ENCODE measurements at regions not wholly inside any gene's neighbourhood (a gene's known extent, or its start where the extent isn't known, plus 50 kb on each side); places are given as distances from the start of the nearest gene placed in this dataset.
"Not testable (repeated sequence)": the region's sequence is repeated elsewhere in the genome, so short reads cannot be mapped to it uniquely, and the experiment has no call there.

DNA sequence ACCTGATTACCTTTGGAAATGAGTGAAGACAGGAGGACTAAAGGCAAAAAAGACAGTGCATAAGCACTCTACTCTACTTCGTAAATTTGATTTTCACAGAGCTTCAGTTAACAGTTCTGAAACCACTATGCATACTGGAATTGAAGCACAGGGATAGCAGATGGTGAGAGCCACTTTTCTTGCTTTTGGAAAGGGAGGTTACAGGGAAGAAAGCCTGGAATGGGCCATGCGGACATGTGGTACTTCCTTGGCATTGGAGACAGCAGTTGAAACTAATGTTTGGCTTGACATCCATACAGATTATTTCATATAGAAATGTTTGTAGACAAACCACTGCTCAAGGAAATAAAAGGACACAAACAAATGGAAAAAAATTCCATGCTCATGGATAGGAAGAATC, 585.6 kb upstream of the RAB6C start:
- no peak for DNase-seq (ENCODE audit: extremely low spot score)
- Histone ChIP-seq H3K4me1 (ENCODE audit: insufficient read depth) (no peaks in the 10 kb centered on the region), H3K4me3 (ENCODE audit: low read depth, low read length) (no peak overlapping the region), H3K27ac (ENCODE audit: low read depth) (no peak overlapping the region), H3K36me3 (ENCODE audit: insufficient read depth) (no peaks in the 10 kb centered on the region)
- WGBS: 90% methylated on average over 2 of the region's 2 CpGs

DNA sequence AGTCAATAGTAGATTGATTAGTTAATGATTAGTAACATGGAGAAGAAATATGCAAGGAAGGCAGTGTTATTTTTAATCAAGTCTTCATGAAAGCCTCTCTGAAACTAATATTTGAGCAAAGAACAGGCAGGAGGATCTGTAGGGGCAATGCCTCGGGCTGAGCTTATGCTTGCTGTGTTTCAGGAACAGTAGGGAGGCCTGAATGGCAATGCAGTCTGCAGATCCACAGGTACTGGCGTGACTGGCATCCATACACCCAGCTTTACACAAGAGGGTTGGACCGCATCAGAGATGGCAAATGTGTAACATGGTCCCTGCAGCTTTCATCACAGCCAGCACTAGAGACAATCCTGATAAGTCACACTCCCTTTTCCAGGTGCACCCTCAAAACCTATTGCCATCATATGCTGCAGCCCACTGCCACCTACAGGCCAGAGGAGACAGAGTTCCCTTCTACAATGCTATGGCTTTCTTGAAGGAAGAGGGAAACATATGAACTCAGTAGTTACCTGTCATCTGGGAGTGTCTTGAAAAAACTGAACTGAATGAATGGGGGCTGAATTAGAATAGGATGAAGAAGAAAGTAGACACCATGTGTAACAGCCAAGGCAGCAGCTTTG, 582.4 kb upstream of the RAB6C start:
- Histone ChIP-seq H3K4me3 (ENCODE audit: low read depth, low read length) (no peak overlapping the region), H3K4me1 (ENCODE audit: insufficient read depth) (no peaks in the 10 kb centered on the region), H3K27ac (ENCODE audit: low read depth) (no peak overlapping the region), H3K36me3 (ENCODE audit: insufficient read depth) (no peaks in the 10 kb centered on the region)
- no peak for DNase-seq (ENCODE audit: extremely low spot score)
- 74% methylated on average over 3 of the region's 3 CpGs for WGBS

DNA sequence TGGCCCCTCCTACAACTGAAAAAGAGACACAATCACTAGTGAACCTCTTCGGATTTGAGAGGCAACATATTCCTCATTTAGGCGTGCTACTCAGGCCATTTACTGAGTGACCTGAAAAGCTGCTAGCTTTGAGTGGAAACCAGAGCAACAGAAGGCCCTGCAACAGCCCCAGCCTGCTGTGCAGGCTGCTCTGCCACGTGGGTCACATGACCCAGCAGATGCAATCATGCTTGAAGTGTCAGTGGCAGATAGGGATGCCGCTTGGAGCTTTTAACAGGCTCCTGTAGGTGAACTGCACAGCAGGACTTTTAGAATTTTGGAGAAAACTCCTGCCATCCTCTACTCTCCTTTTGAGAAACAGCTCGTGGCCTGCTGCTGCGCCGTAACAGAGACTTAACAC, 578.6 kb upstream of the RAB6C start:
- Histone ChIP-seq H3K36me3 (ENCODE audit: insufficient read depth) (no peaks in the 10 kb centered on the region), H3K27ac (ENCODE audit: low read depth) (no peak overlapping the region), H3K4me1 (ENCODE audit: insufficient read depth) (no peaks in the 10 kb centered on the region), H3K4me3 (ENCODE audit: low read depth, low read length) (no peak overlapping the region)
- 59% methylated on average over 7 of the region's 7 CpGs for WGBS
- DNase-seq (ENCODE audit: extremely low spot score): no peak

DNA sequence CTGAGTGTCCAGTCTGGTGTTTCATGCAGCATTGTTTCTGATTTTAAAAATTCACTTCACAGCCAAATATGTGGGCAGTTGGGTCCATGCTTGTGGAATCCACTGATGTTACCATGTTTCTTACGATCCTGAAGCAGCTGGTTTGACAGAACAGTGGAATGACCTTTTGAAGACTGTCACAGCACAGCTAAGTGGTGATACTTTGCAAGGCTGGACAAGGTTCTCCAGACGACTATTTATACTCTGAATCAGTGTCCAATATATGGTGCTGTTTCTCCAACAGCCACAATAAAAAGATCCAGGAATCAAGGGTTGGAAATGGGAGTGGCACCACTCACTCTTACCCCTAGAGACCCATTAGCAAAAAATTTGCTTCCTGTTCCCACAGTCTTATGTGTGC, 577.4 kb upstream of the RAB6C start:
- DNase-seq (ENCODE audit: extremely low spot score): no peak
- no peaks in the 10 kb centered on the region for H3K36me3 ChIP-seq (ENCODE audit: insufficient read depth)
- no peak overlapping the region for H3K27ac ChIP-seq (ENCODE audit: low read depth)
- no peaks in the 10 kb centered on the region for H3K4me1 ChIP-seq (ENCODE audit: insufficient read depth)
- WGBS: 77% methylated on average over 2 of the region's 2 CpGs
- H3K4me3 ChIP-seq (ENCODE audit: low read depth, low read length): no peak overlapping the region

DNA sequence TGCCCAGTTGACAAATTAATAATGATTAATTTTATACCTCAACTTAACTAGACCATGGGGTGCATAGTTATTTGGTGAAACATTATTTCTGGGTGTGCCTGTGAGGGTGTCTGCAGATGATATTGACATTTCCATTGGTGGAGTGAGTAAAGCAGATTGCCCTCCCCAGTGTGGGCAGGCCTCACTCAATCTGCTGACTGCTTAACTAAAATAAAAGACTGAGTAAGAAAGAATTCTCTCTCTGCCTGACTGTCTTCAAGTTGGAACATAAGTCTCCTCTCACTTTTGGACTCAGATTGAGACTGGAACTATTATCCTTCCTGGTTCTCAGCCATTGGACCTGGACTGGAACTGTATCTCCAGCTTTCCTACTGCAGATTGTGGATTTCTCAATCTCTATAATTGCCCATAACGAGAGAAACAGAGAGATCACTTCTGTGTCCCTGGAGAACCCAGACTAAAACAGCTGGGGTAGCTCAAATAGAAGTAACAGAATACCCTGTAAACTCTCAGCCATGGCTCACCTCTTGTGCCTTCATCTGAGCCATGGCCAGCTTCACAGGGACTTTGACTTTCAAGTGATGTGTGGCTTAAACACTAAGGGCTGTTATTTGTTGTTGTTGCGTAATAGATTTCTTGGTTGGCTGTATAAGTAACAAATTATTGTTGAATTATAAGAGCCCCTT, 575.3 kb upstream of the RAB6C start:
- 60% methylated on average over 2 of the region's 2 CpGs for WGBS
- no peak for DNase-seq (ENCODE audit: extremely low spot score)
- H3K4me3 ChIP-seq (ENCODE audit: low read depth, low read length): no peak overlapping the region
- H3K27ac ChIP-seq (ENCODE audit: low read depth): no peak overlapping the region
- no peaks in the 10 kb centered on the region for H3K36me3 ChIP-seq (ENCODE audit: insufficient read depth)
- no peaks in the 10 kb centered on the region for H3K4me1 ChIP-seq (ENCODE audit: insufficient read depth)

DNA sequence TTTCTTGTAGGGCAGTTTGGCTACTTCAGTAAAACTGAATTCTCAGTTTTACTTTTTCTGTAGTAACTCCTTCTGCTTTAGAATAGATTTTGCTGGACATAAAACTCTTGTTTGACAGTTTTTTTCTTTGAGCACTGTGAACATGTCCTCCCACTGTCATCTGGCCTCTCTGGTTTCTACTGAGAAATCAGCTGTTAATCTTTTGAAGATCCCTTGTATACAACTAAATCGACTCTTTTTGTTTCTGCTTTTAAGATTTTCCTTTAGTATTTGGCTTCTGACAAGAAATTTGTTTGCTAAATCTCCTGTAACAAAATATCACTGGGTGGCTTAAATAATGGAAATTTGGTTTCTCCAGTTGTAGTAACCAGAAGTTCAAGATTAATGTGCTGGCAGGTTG, 570.9 kb upstream of the RAB6C start:
- Histone ChIP-seq H3K4me1 (ENCODE audit: insufficient read depth) (no peaks in the 10 kb centered on the region), H3K27ac (ENCODE audit: low read depth) (no peak overlapping the region), H3K4me3 (ENCODE audit: low read depth, low read length) (no peak overlapping the region), H3K36me3 (ENCODE audit: insufficient read depth) (no peaks in the 10 kb centered on the region)
- WGBS: 89% methylated on average over 1 of the region's 1 CpG
- DNase-seq (ENCODE audit: extremely low spot score): no peak

DNA sequence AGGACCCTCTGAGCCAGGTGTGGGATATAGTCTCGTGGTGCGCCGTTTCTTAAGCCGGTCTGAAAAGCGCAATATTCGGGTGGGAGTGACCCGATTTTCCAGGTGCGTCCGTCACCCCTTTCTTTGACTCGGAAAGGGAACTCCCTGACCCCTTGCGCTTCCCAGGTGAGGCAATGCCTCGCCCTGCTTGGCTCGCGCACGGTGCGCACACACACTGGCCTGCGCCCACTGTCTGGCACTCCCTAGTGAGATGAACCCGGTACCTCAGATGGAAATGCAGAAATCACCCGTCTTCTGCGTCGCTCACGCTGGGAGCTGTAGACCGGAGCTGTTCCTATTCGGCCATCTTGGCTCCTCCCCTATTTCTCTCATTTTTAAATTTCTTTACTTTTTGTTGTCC, 562.4 kb upstream of the RAB6C start:
- H3K4me3 ChIP-seq (ENCODE audit: low read depth, low read length); DNase-seq (ENCODE audit: extremely low spot score); H3K4me1 ChIP-seq (ENCODE audit: insufficient read depth); H3K27ac ChIP-seq (ENCODE audit: low read depth); H3K36me3 ChIP-seq (ENCODE audit: insufficient read depth): not testable (repeated sequence)
- WGBS: 98% methylated on average over 15 of the region's 24 CpGs

DNA sequence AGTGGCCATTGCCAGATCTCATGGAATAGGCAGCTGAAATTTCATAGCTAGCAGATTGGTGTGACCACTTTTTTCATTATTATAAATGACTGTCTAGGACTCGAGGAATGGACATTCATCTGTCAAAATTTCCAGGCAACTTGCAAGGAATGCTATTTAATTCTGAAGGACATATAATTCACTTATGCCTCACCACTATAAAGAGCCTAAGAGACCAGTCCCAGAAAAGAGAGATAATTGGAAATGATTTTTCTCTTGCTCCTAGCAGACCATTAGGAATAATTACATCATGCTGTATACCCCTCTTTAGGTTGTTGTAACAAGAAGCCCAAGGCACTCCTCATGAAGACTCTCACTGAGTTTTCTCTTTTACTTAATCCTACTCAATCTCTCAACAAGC, 557.4 kb upstream of the RAB6C start:
- no peaks in the 10 kb centered on the region for H3K4me1 ChIP-seq (ENCODE audit: insufficient read depth)
- H3K4me3 ChIP-seq (ENCODE audit: low read depth, low read length): no peak overlapping the region
- no peak for DNase-seq (ENCODE audit: extremely low spot score)
- WGBS: 66% methylated on average over 1 of the region's 1 CpG
- H3K36me3 ChIP-seq (ENCODE audit: insufficient read depth): no peaks in the 10 kb centered on the region
- no peak overlapping the region for H3K27ac ChIP-seq (ENCODE audit: low read depth)

DNA sequence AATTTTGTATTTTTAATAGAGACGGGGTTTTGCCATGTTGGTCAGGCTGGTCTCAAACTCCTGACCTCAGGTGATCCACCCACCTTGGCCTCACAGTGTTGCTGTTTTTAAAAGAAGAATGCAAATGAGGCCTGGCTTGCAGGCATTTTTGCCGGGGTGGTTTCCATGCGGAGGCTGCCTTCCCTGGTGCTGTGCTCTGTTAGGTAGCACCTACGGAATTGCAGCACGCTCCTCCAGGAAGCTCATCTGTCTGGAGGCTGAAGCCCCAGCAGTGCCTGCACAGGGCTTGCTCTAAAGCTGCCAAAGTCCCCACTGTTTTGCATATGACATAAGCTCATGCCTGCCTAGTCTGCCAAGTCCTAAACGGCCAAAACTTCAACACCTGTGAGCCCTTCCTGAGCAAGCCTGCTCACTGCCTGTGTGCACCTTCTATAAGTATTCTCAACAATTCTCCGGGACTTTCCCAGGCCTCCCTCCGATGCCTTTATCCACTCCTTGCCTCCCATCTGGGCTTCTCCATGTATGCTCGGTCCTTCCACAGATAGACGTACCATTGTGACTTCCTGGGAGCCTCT, 551.3 kb upstream of the RAB6C start:
- Histone ChIP-seq H3K27ac (ENCODE audit: low read depth) (no peak overlapping the region), H3K4me1 (ENCODE audit: insufficient read depth) (no peaks in the 10 kb centered on the region), H3K4me3 (ENCODE audit: low read depth, low read length) (no peak overlapping the region), H3K36me3 (ENCODE audit: insufficient read depth) (no peaks in the 10 kb centered on the region)
- 82% methylated on average over 10 of the region's 10 CpGs for WGBS
- no peak for DNase-seq (ENCODE audit: extremely low spot score)

DNA sequence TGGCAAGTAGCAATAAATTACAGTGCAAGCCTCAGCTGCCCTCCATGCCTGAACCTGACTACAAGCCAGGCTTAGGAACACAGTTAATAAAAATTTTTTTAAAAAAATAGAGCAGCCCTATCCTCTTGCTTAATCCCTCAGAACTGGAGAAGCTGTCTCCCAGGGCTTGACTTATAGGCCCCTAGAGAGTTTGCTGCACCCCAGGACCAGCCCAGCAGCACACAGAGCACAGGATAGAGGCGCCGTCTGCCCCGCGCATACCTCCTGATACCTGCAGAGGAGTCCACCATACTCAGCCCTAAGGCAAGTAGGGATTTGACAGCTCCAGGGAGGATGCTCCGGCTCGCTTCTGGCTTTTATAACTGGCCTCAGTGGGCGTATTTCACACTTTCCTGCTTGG, 548.6 kb upstream of the RAB6C start:
- no peak for DNase-seq (ENCODE audit: extremely low spot score)
- Histone ChIP-seq H3K4me1 (ENCODE audit: insufficient read depth) (no peaks in the 10 kb centered on the region), H3K36me3 (ENCODE audit: insufficient read depth) (no peaks in the 10 kb centered on the region), H3K27ac (ENCODE audit: low read depth) (no peak overlapping the region), H3K4me3 (ENCODE audit: low read depth, low read length) (no peak overlapping the region)
- 66% methylated on average over 7 of the region's 7 CpGs for WGBS

DNA sequence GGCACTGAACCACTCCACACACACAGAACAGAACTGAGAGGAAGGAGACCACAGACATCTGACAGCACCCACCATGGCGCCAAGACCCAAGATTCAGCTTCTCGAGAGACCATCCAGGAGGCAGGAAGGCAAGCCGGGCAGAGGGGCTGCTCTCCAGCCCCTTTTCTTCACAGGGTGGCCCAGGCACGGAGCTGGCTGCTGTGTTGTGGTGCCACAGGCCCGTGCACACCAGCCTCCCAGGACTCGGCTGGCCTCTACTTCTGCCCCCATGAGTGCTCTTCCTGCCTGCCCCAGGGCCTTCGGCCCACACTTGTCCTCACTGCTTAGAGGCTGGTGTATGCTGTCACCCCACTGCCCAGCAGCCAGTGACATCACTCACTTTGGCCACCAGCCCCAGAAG, 547.6 kb upstream of the RAB6C start:
- Histone ChIP-seq H3K27ac (ENCODE audit: low read depth) (no peak overlapping the region), H3K4me3 (ENCODE audit: low read depth, low read length) (no peak overlapping the region), H3K36me3 (ENCODE audit: insufficient read depth) (no peaks in the 10 kb centered on the region), H3K4me1 (ENCODE audit: insufficient read depth) (no peaks in the 10 kb centered on the region)
- 83% methylated on average over 7 of the region's 7 CpGs for WGBS
- no peak for DNase-seq (ENCODE audit: extremely low spot score)

DNA sequence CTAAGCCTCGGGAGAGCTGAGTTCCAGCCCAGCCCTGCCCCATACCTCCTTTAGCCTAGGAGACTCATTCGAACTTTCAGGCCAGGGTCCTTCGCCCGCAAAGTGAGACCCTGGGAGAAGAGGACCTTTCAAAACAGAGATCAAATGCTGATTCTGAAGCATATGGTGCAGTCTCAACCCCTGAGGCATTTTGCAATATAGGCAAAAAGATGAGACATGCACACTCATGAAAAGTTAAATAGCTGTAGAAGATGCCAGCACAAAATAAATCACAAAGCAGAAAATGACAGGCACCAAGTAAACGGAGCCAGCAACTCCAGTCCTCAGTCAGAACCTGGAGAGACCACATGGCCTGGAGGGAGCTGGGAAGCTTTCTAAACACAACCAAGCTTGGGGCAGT, 542.7 kb upstream of the RAB6C start:
- 63% methylated on average over 5 of the region's 5 CpGs for WGBS
- DNase-seq (ENCODE audit: extremely low spot score): no peak
- no peak overlapping the region for H3K4me3 ChIP-seq (ENCODE audit: low read depth, low read length)
- no peaks in the 10 kb centered on the region for H3K36me3 ChIP-seq (ENCODE audit: insufficient read depth)
- no peaks in the 10 kb centered on the region for H3K4me1 ChIP-seq (ENCODE audit: insufficient read depth)
- H3K27ac ChIP-seq (ENCODE audit: low read depth): no peak overlapping the region

DNA sequence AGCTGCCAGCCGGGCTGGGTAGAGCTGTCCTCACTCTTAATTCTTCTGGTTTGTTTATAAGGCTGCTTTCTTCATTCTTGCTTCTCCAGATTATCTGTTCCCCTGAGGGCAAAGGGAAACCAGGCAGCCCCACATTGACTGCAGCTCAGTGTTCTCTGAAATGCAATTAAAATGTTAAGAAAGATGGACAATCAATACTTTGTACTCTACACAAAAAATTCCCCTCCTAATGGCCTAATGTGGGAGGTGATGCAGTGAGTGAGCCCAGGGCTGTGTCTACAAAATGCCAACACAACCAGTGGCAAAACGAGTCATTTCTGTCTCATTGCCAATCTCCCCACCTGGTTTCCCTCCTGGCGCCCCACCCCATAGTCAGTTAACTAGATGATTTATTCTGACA, 541.7 kb upstream of the RAB6C start:
- H3K27ac ChIP-seq (ENCODE audit: low read depth): no peak overlapping the region
- no peak overlapping the region for H3K4me3 ChIP-seq (ENCODE audit: low read depth, low read length)
- 51% methylated on average over 3 of the region's 3 CpGs for WGBS
- no peaks in the 10 kb centered on the region for H3K36me3 ChIP-seq (ENCODE audit: insufficient read depth)
- H3K4me1 ChIP-seq (ENCODE audit: insufficient read depth): no peaks in the 10 kb centered on the region
- peak; percentile 0 for DNase-seq (ENCODE audit: extremely low spot score)

DNA sequence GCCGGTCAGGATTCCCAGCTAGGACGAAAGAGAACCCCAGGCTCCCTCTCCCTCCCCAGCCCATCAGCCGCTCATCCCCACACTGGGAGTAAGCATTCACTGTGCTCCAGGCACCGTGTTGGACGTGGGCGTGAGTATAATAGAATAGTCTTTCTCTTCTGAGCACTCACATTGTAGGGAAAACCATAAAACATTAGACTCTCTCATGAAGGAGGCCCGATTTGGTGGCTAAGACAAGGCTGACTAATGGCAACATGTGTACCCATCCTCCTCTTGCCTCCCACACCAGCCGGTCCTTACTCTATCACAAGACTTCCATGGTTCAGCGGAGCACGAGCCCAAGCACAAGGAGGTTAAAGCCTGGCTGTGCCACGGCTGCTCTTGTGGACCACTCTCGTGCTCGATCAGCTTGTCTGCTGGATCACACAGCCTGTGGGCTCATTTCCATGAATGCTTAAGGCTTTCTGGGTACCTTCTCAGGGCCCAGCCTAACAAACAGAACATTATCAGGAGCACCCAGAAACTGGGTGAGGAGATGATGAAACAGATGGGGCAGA, 540.9 kb upstream of the RAB6C start:
- no peaks in the 10 kb centered on the region for H3K36me3 ChIP-seq (ENCODE audit: insufficient read depth)
- no peak overlapping the region for H3K4me3 ChIP-seq (ENCODE audit: low read depth, low read length)
- H3K4me1 ChIP-seq (ENCODE audit: insufficient read depth): no peaks in the 10 kb centered on the region
- DNase-seq (ENCODE audit: extremely low spot score): no peak
- no peak overlapping the region for H3K27ac ChIP-seq (ENCODE audit: low read depth)
- 89% methylated on average over 13 of the region's 13 CpGs for WGBS

Measured in urinary bladder (tissue), 3 donors.